ENCODE measurements at regions not wholly inside any gene's neighbourhood (a gene's known extent, or its start where the extent isn't known, plus 50 kb on each side); places are given as distances from the start of the nearest gene placed in this dataset.
A peak's percentile ranks its signal among the peaks of the same experiment; 100 is the strongest.

DNA sequence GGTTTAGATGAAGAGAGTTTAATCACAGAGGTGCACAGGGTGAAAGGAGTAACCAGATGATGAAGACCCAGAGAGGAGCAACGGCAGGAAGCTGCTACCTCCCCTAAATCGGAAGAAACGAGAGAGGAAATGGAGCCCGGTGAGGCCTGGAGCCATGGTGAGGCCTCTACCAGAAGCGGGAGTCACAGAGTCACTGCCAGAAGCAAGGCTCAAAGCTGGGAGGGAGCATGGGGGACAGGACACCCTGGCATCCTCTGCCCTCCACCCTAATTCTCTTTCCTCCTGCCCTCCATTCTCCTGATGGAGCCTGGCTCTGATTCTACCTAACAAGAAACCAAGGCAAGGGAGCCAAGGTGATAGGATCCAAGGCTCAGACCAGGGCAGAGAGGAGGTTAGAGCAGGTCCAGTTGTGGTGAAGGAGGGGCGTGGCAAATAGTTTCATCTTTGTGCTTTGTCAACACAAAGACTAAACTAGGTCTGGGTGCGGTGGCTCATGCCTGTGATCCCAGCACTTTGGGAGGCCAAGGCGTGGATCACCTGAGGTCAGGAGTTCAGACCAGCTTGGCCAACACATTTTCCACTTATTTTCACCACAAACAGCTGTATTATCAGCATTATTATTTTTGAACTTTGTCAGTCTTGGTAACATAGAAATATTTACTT lies 134.4 kb upstream of the RAI14 start:
- WGBS, 2 experiments (ENCODE audit: insufficient coverage in 1 of 2, insufficient read length in 1 of 2), result 94 to 95% methylated on average over 5 to 8 of the region's 8 CpGs

GRCh38 chr5:34522599-34523386 lies 133.3 kb upstream of the RAI14 start:
- Histone ChIP-seq H3K9me3 (ENCODE audit: control insufficient read depth, low read length) (no peaks in the 10 kb centered on the region), H3K9ac (ENCODE audit: extremely low read depth, low read length, poor library complexity, severe bottlenecking) (no peak overlapping the region), H3K4me1 (ENCODE audit: control insufficient read depth, insufficient read depth, low read length) (peaks cover 3% of the 10 kb centered on the region), H3K27ac (ENCODE audit: low read depth, low read length) (no peak overlapping the region), H3K4me3 (ENCODE audit: low read length) (no peak overlapping the region), H3K27me3 (ENCODE audit: control insufficient read depth, insufficient read depth, low read length, poor library complexity, severe bottlenecking) (no peaks in the 10 kb centered on the region), H3K36me3 (ENCODE audit: control insufficient read depth, insufficient read depth, low read length) (no peaks in the 10 kb centered on the region)
- 6 to 39% methylated on average over 2 to 11 of the region's 11 CpGs for WGBS, 2 experiments (ENCODE audit: insufficient coverage in 1 of 2, insufficient read length in 1 of 2)
- H3K4me3 Mint-ChIP-seq, result no peak overlapping the region
- H3K27ac Mint-ChIP-seq, result peak overlapping the region; percentile 77
- H3K9me3 Mint-ChIP-seq, result no peaks in the 10 kb centered on the region
- peaks cover 24% of the 10 kb centered on the region for H3K4me1 Mint-ChIP-seq
- TF ChIP-seq, protein P1, sequence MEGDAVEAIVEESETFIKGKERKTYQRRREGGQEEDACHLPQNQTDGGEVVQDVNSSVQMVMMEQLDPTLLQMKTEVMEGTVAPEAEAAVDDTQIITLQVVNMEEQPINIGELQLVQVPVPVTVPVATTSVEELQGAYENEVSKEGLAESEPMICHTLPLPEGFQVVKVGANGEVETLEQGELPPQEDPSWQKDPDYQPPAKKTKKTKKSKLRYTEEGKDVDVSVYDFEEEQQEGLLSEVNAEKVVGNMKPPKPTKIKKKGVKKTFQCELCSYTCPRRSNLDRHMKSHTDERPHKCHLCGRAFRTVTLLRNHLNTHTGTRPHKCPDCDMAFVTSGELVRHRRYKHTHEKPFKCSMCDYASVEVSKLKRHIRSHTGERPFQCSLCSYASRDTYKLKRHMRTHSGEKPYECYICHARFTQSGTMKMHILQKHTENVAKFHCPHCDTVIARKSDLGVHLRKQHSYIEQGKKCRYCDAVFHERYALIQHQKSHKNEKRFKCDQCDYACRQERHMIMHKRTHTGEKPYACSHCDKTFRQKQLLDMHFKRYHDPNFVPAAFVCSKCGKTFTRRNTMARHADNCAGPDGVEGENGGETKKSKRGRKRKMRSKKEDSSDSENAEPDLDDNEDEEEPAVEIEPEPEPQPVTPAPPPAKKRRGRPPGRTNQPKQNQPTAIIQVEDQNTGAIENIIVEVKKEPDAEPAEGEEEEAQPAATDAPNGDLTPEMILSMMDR (conservative IDR thresholded peaks at IDR 0.05), result peak; percentile 93
- H3K27me3 Mint-ChIP-seq (ENCODE audit: insufficient read depth), result no peaks in the 10 kb centered on the region
- no peaks in the 10 kb centered on the region for H3K36me3 Mint-ChIP-seq (ENCODE audit: low read depth)
- peak; percentile 94 for DNase-seq

More for the DNA sequence above, 134.4 kb upstream of the RAI14 start:
- Histone ChIP-seq H3K9ac (ENCODE audit: extremely low read depth, low read length, poor library complexity, severe bottlenecking) (no peak overlapping the region), H3K36me3 (ENCODE audit: control insufficient read depth, insufficient read depth, low read length) (no peaks in the 10 kb centered on the region), H3K27me3 (ENCODE audit: control insufficient read depth, insufficient read depth, low read length, poor library complexity, severe bottlenecking) (no peaks in the 10 kb centered on the region), H3K27ac (ENCODE audit: low read depth, low read length) (no peak overlapping the region), H3K4me3 (ENCODE audit: low read length) (no peak overlapping the region), H3K9me3 (ENCODE audit: control insufficient read depth, low read length) (no peaks in the 10 kb centered on the region), H3K4me1 (ENCODE audit: control insufficient read depth, insufficient read depth, low read length) (peaks cover 2% of the 10 kb centered on the region)
- Mint-ChIP-seq H3K9me3 (no peaks in the 10 kb centered on the region), H3K4me1 (peaks cover 15% of the 10 kb centered on the region), H3K4me3 (no peak overlapping the region), H3K27ac (peak overlapping the region; percentile 77), H3K27me3 (ENCODE audit: insufficient read depth) (no peaks in the 10 kb centered on the region), H3K36me3 (ENCODE audit: low read depth) (no peaks in the 10 kb centered on the region)
- no peak for DNase-seq
- TF ChIP-seq, protein P1 (conservative IDR thresholded peaks at IDR 0.05), result no peak

DNA sequence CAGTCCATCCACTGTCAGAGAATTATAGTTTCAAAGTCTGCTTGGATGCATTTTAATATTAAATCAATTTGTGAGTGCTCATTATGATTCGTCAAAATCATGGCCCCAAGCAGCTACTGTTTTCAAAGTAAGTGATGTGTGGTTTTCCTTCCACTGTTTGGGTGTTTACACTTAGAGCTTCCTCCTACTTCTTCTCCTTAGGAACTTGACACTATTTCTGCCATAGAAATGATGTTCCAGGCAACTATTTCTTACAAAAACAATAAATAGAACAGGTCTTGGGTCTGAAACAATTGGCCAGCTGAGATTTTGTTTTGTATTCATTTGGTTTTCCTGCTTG lies 132.8 kb upstream of the RAI14 start:
- no peak overlapping the region for H3K9ac ChIP-seq (ENCODE audit: extremely low read depth, low read length, poor library complexity, severe bottlenecking)
- no peak overlapping the region for H3K4me3 Mint-ChIP-seq
- H3K4me1 Mint-ChIP-seq, result peaks cover 27% of the 10 kb centered on the region
- H3K36me3 ChIP-seq (ENCODE audit: control insufficient read depth, insufficient read depth, low read length), result no peaks in the 10 kb centered on the region
- H3K27me3 ChIP-seq (ENCODE audit: control insufficient read depth, insufficient read depth, low read length, poor library complexity, severe bottlenecking), result no peaks in the 10 kb centered on the region
- no peaks in the 10 kb centered on the region for H3K9me3 ChIP-seq (ENCODE audit: control insufficient read depth, low read length)
- H3K27ac ChIP-seq (ENCODE audit: low read depth, low read length), result no peak overlapping the region
- TF ChIP-seq, protein P1 (conservative IDR thresholded peaks at IDR 0.05), result no peak
- H3K9me3 Mint-ChIP-seq, result no peaks in the 10 kb centered on the region
- 0% methylated on average over 1 of the region's 1 CpG; no CpG with 5 or more reads in 1 of the 2 experiments for WGBS, 2 experiments (ENCODE audit: insufficient coverage in 1 of 2, insufficient read length in 1 of 2)
- no peak for DNase-seq
- peak overlapping the region; percentile 62 for H3K27ac Mint-ChIP-seq
- H3K36me3 Mint-ChIP-seq (ENCODE audit: low read depth), result no peaks in the 10 kb centered on the region
- H3K27me3 Mint-ChIP-seq (ENCODE audit: insufficient read depth), result no peaks in the 10 kb centered on the region
- H3K4me1 ChIP-seq (ENCODE audit: control insufficient read depth, insufficient read depth, low read length), result peaks cover 6% of the 10 kb centered on the region
- no peak overlapping the region for H3K4me3 ChIP-seq (ENCODE audit: low read length)

Data from endodermal cell (in vitro differentiated cells).